ENCODE measurements at regions not wholly inside any gene's neighbourhood (a gene's known extent, or its start where the extent isn't known, plus 50 kb on each side); places are given as distances from the start of the nearest gene placed in this dataset.
"Not testable (repeated sequence)": the region's sequence is repeated elsewhere in the genome, so short reads cannot be mapped to it uniquely, and the experiment has no call there.

DNA sequence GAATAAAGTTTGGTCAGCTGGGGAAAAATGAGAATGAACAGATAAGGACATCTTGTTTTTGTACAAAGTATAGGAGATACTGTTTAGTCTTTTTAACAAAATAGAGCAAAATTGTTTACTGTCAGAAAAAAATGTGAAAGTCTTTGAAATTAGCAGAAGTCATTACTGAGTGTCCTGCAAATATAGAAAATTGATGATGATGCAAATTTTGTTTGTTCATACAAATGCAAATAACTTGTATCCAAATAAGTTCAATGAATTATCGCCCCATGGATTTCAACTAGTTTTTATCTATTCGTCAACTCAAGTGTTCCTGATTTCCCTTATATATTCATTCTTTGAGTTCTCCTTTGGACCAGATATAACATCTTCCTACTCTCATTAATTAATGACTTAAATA, 378.0 kb upstream of the SGO1 start:
- TF ChIP-seq, protein P1, sequence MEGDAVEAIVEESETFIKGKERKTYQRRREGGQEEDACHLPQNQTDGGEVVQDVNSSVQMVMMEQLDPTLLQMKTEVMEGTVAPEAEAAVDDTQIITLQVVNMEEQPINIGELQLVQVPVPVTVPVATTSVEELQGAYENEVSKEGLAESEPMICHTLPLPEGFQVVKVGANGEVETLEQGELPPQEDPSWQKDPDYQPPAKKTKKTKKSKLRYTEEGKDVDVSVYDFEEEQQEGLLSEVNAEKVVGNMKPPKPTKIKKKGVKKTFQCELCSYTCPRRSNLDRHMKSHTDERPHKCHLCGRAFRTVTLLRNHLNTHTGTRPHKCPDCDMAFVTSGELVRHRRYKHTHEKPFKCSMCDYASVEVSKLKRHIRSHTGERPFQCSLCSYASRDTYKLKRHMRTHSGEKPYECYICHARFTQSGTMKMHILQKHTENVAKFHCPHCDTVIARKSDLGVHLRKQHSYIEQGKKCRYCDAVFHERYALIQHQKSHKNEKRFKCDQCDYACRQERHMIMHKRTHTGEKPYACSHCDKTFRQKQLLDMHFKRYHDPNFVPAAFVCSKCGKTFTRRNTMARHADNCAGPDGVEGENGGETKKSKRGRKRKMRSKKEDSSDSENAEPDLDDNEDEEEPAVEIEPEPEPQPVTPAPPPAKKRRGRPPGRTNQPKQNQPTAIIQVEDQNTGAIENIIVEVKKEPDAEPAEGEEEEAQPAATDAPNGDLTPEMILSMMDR (IDR thresholded peaks at IDR 0.05; ENCODE audit: insufficient read depth in 1 of 2, low read depth in 1 of 2, low read length in 1 of 2, severe bottlenecking in 1 of 2, unreplicated experiment in 1 of 2): no peak
- Histone ChIP-seq H3K4me1 (no peaks in the 10 kb centered on the region), H3K36me3 (ENCODE audit: control insufficient read depth, insufficient read depth, low read length) (no peaks in the 10 kb centered on the region), H3K4me3 (ENCODE audit: low read depth, low read length) (no peak overlapping the region), H3K27me3 (replicated peaks; ENCODE audit: control insufficient read depth, insufficient read depth, low read length) (no peaks in the 10 kb centered on the region), H3K9me3 (no peaks in the 10 kb centered on the region)
- intact Hi-C loops (cut with micrococcal nuclease; ENCODE audit: unreplicated experiment): no loop called here
- ChIA-PET POLR2A (no interaction called here), CTCF (no interaction called here)
- no TSS peak for BruUV-seq (replicated peaks)
- H3K27me3 Mint-ChIP-seq (ENCODE audit: insufficient read depth, unreplicated experiment): no peaks in the 10 kb centered on the region
- no peaks in the 10 kb centered on the region for H3K4me1 Mint-ChIP-seq (ENCODE audit: low read depth, unreplicated experiment)
- H3K9me3 Mint-ChIP-seq (ENCODE audit: unreplicated experiment): no peaks in the 10 kb centered on the region
- H3K36me3 Mint-ChIP-seq (ENCODE audit: insufficient read depth, unreplicated experiment): no peaks in the 10 kb centered on the region
- DNase-seq: no peak
- no peak overlapping the region for H3K4me3 Mint-ChIP-seq (ENCODE audit: unreplicated experiment)
- H3K27ac Mint-ChIP-seq (ENCODE audit: unreplicated experiment): no peak overlapping the region

DNA sequence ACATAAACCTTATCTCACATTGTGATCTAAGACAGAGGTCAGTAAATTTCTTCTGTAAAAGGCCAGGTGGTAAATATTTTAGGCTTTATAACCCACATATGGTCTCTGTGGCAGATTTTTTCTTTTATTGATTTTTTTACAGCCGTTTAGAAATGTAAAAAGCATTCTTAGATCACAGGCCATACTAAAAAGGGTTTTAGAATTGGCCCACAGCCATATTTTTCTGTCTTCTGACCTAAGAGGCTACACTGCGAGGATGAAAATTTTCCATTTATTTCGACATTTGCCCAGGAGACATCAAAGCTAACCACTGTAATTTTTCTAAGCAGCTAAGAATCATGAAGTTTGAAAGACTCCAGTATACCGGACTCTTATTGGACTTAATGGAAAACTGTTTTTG, 377.2 kb upstream of the SGO1 start:
- Histone ChIP-seq H3K27me3 (replicated peaks; ENCODE audit: control insufficient read depth, insufficient read depth, low read length) (no peaks in the 10 kb centered on the region), H3K36me3 (ENCODE audit: control insufficient read depth, insufficient read depth, low read length) (no peaks in the 10 kb centered on the region), H3K9me3 (no peaks in the 10 kb centered on the region), H3K4me1 (no peaks in the 10 kb centered on the region), H3K4me3 (ENCODE audit: low read depth, low read length) (no peak overlapping the region)
- H3K27me3 Mint-ChIP-seq (ENCODE audit: insufficient read depth, unreplicated experiment): no peaks in the 10 kb centered on the region
- BruUV-seq (replicated peaks): no TSS peak
- no peaks in the 10 kb centered on the region for H3K4me1 Mint-ChIP-seq (ENCODE audit: low read depth, unreplicated experiment)
- ChIA-PET CTCF (no interaction called here), POLR2A (no interaction called here)
- no peaks in the 10 kb centered on the region for H3K36me3 Mint-ChIP-seq (ENCODE audit: insufficient read depth, unreplicated experiment)
- no peak for DNase-seq
- no peaks in the 10 kb centered on the region for H3K9me3 Mint-ChIP-seq (ENCODE audit: unreplicated experiment)
- TF ChIP-seq, protein P1 (IDR thresholded peaks at IDR 0.05; ENCODE audit: insufficient read depth in 1 of 2, low read depth in 1 of 2, low read length in 1 of 2, severe bottlenecking in 1 of 2, unreplicated experiment in 1 of 2): no peak
- no peak overlapping the region for H3K4me3 Mint-ChIP-seq (ENCODE audit: unreplicated experiment)
- intact Hi-C loops (cut with micrococcal nuclease; ENCODE audit: unreplicated experiment): no loop called here
- H3K27ac Mint-ChIP-seq (ENCODE audit: unreplicated experiment): no peak overlapping the region

DNA sequence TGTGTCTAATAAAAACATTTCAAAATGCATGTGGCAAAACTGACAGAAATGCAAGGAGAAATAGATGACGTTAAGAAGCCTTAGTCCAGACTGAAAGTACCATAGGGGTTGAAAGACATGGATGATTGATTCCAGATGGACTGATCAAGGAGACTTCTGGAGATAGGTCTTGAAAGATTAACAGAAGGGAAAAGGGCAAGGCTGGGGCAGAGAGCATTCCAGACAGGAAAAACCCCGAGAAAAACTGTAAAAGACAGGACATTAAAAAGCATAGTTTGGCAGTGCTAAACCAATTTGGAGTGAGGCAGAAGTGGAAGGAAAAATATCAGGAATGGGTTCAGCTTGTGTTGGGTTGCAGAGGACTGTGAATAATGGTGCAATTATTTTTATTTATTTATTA, 375.2 kb upstream of the SGO1 start:
- H3K4me1 Mint-ChIP-seq (ENCODE audit: low read depth, unreplicated experiment): no peaks in the 10 kb centered on the region
- Histone ChIP-seq H3K36me3 (ENCODE audit: control insufficient read depth, insufficient read depth, low read length) (no peaks in the 10 kb centered on the region), H3K4me3 (ENCODE audit: low read depth, low read length) (no peak overlapping the region), H3K4me1 (no peaks in the 10 kb centered on the region), H3K27me3 (replicated peaks; ENCODE audit: control insufficient read depth, insufficient read depth, low read length) (no peaks in the 10 kb centered on the region), H3K9me3 (no peaks in the 10 kb centered on the region)
- H3K9me3 Mint-ChIP-seq (ENCODE audit: unreplicated experiment): no peaks in the 10 kb centered on the region
- no peak for DNase-seq
- POLR2A ChIA-PET: no interaction called here
- no TSS peak for BruUV-seq (replicated peaks)
- H3K36me3 Mint-ChIP-seq (ENCODE audit: insufficient read depth, unreplicated experiment): no peaks in the 10 kb centered on the region
- no peak overlapping the region for H3K27ac Mint-ChIP-seq (ENCODE audit: unreplicated experiment)
- H3K27me3 Mint-ChIP-seq (ENCODE audit: insufficient read depth, unreplicated experiment): no peaks in the 10 kb centered on the region
- H3K4me3 Mint-ChIP-seq (ENCODE audit: unreplicated experiment): no peak overlapping the region
- TF ChIP-seq, protein P1 (IDR thresholded peaks at IDR 0.05; ENCODE audit: insufficient read depth in 1 of 2, low read depth in 1 of 2, low read length in 1 of 2, severe bottlenecking in 1 of 2, unreplicated experiment in 1 of 2): no peak
- CTCF ChIA-PET: no interaction called here
- intact Hi-C loops (cut with micrococcal nuclease; ENCODE audit: unreplicated experiment): loop anchor here (2.0 kb wide), 1 partner anchor 28 kb away; no protein-coding TSS in a partner anchor

DNA sequence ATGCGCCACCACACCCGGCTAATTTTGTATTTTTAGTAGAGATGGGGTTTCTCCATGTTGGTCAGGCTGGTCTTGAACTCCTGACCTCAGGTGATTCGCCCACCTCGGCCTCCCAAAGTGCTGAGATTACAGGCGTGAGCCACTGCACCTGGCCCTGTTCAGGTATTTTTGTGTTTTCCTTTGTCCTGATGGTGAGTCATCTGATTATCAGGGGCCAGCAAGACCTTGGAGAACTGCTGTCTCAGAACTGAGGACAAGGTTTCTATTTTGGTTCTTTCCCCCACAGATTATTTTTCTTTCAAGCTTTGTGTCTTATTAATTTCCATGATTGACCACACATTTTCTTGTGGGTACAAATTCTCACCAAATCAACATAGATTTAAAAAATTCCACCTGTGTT, 374.4 kb upstream of the SGO1 start:
- H3K27ac Mint-ChIP-seq (ENCODE audit: unreplicated experiment); CTCF ChIA-PET; H3K4me1 ChIP-seq; H3K36me3 ChIP-seq (ENCODE audit: control insufficient read depth, insufficient read depth, low read length); BruUV-seq (replicated peaks); H3K4me3 ChIP-seq (ENCODE audit: low read depth, low read length); H3K4me1 Mint-ChIP-seq (ENCODE audit: low read depth, unreplicated experiment); H3K9me3 ChIP-seq; H3K36me3 Mint-ChIP-seq (ENCODE audit: insufficient read depth, unreplicated experiment); H3K27me3 Mint-ChIP-seq (ENCODE audit: insufficient read depth, unreplicated experiment); H3K27me3 ChIP-seq (replicated peaks; ENCODE audit: control insufficient read depth, insufficient read depth, low read length); H3K4me3 Mint-ChIP-seq (ENCODE audit: unreplicated experiment); POLR2A ChIA-PET; H3K9me3 Mint-ChIP-seq (ENCODE audit: unreplicated experiment); DNase-seq: not testable (repeated sequence)
- intact Hi-C loops (cut with micrococcal nuclease; ENCODE audit: unreplicated experiment): loop anchor here (2.0 kb wide), 1 partner anchor 28 kb away; no protein-coding TSS in a partner anchor

Measured in Caco-2 (cell line).